ENCODE measurements at regions not wholly inside any gene's neighbourhood (a gene's known extent, or its start where the extent isn't known, plus 50 kb on each side); places are given as distances from the start of the nearest gene placed in this dataset.
A peak's percentile ranks its signal among the peaks of the same experiment; 100 is the strongest.

DNA sequence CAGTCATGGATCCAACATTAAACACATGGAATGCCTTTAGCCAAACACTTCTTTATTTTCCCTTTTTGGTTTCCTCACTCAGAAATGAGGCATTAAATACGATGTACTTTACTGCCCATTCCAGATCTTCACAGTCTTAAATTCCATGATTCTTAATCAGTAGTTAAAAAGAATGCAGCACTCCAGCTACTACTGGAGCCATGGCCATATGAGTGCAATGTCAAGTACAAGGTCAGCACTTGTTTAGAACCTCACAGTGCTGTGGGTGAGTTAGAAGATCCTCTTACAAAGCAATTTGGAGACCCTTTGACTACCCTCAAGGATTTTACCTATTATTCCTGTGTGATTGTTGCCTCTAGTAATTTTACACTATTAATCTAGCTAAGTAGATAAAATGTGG is 550.3 kb upstream of the LRRTM1 start:
- H3K4me3 ChIP-seq (ENCODE audit: low read length) = no peak overlapping the region
- H3K4me2 ChIP-seq (ENCODE audit: low read length) = no peak overlapping the region
- intact Hi-C loops (cut with micrococcal nuclease) = no loop called here
- H3K27ac ChIP-seq (ENCODE audit: low read length) = no peak overlapping the region
- ATAC-seq (no peak), DNase-seq (no peak)
- H3K27me3 ChIP-seq (ENCODE audit: low read length) = no peaks in the 10 kb centered on the region
- TF ChIP-seq, protein P1, sequence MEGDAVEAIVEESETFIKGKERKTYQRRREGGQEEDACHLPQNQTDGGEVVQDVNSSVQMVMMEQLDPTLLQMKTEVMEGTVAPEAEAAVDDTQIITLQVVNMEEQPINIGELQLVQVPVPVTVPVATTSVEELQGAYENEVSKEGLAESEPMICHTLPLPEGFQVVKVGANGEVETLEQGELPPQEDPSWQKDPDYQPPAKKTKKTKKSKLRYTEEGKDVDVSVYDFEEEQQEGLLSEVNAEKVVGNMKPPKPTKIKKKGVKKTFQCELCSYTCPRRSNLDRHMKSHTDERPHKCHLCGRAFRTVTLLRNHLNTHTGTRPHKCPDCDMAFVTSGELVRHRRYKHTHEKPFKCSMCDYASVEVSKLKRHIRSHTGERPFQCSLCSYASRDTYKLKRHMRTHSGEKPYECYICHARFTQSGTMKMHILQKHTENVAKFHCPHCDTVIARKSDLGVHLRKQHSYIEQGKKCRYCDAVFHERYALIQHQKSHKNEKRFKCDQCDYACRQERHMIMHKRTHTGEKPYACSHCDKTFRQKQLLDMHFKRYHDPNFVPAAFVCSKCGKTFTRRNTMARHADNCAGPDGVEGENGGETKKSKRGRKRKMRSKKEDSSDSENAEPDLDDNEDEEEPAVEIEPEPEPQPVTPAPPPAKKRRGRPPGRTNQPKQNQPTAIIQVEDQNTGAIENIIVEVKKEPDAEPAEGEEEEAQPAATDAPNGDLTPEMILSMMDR (conservative IDR thresholded peaks at IDR 0.05; ENCODE audit: low read depth, low read length) = no peak
- no peak for TF ChIP-seq EZH2phosphoT487 (IDR thresholded peaks at IDR 0.05; ENCODE audit: borderline replicate concordance, low read length)
- TF ChIP-seq EZH2 (IDR thresholded peaks at IDR 0.05; ENCODE audit: low read length, unreplicated experiment) = no peak
- no peaks in the 10 kb centered on the region for H3K9me2 ChIP-seq (replicated peaks; ENCODE audit: low read length)
- H2AFZ ChIP-seq (ENCODE audit: low read length) = no peak overlapping the region
- POLR2A ChIA-PET (ENCODE audit: unreplicated experiment) = no interaction called here
- no peaks in the 10 kb centered on the region for H3K9me3 ChIP-seq (ENCODE audit: low read length)
- CTCF ChIA-PET = no interaction called here
- H3K9ac ChIP-seq (ENCODE audit: low read length) = no peak overlapping the region
- H3K79me2 ChIP-seq (ENCODE audit: low read length) = no peaks in the 10 kb centered on the region
- H4K20me1 ChIP-seq (ENCODE audit: low read length) = no peaks in the 10 kb centered on the region
- no TSS peak for BruUV-seq (replicated peaks)
- H3K36me3 ChIP-seq (ENCODE audit: low read depth, low read length) = no peaks in the 10 kb centered on the region
- no peaks in the 10 kb centered on the region for H3F3A ChIP-seq (ENCODE audit: low read length, unreplicated experiment)
- H3K4me1 ChIP-seq (ENCODE audit: insufficient read depth, low read length) = no peaks in the 10 kb centered on the region

DNA sequence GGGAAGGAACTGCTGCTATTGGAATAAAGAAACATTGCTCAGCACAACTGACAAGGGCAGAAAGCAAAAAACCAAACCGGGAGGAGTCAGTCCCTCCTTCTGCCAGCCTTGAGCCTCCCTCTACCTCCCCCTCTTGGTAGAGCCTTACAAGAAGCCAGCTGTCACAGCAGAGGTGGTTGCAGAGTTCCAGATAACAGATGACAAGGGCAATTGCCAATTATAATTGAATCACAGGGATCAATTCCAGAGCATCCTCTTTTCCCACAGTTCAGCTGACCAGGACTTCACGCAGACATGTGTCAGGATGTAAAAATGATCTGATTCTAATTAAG is 548.2 kb upstream of the LRRTM1 start:
- H2AFZ ChIP-seq (ENCODE audit: low read length) = no peak overlapping the region
- intact Hi-C loops (cut with micrococcal nuclease) = no loop called here
- H3K27ac ChIP-seq (ENCODE audit: low read length) = no peak overlapping the region
- H3K4me2 ChIP-seq (ENCODE audit: low read length) = no peak overlapping the region
- no peaks in the 10 kb centered on the region for H3K36me3 ChIP-seq (ENCODE audit: low read depth, low read length)
- DNase-seq = peak; percentile 7
- ChIA-PET POLR2A (ENCODE audit: unreplicated experiment) (no interaction called here), CTCF (no interaction called here)
- H4K20me1 ChIP-seq (ENCODE audit: low read length) = no peaks in the 10 kb centered on the region
- H3K9me3 ChIP-seq (ENCODE audit: low read length) = no peaks in the 10 kb centered on the region
- H3K9ac ChIP-seq (ENCODE audit: low read length) = no peak overlapping the region
- no peak overlapping the region for H3K4me3 ChIP-seq (ENCODE audit: low read length)
- H3K9me2 ChIP-seq (replicated peaks; ENCODE audit: low read length) = no peaks in the 10 kb centered on the region
- ATAC-seq = no peak
- no peaks in the 10 kb centered on the region for H3K79me2 ChIP-seq (ENCODE audit: low read length)
- no peaks in the 10 kb centered on the region for H3F3A ChIP-seq (ENCODE audit: low read length, unreplicated experiment)
- BruUV-seq (replicated peaks) = no TSS peak
- TF ChIP-seq, protein P1 (conservative IDR thresholded peaks at IDR 0.05; ENCODE audit: low read depth, low read length) = 0 out of 2 replicates have a peak, but pooled peaks have one; percentile 17
- TF ChIP-seq EZH2 (IDR thresholded peaks at IDR 0.05; ENCODE audit: low read length, unreplicated experiment) = no peak
- H3K4me1 ChIP-seq (ENCODE audit: insufficient read depth, low read length) = no peaks in the 10 kb centered on the region
- H3K27me3 ChIP-seq (ENCODE audit: low read length) = no peaks in the 10 kb centered on the region

DNA sequence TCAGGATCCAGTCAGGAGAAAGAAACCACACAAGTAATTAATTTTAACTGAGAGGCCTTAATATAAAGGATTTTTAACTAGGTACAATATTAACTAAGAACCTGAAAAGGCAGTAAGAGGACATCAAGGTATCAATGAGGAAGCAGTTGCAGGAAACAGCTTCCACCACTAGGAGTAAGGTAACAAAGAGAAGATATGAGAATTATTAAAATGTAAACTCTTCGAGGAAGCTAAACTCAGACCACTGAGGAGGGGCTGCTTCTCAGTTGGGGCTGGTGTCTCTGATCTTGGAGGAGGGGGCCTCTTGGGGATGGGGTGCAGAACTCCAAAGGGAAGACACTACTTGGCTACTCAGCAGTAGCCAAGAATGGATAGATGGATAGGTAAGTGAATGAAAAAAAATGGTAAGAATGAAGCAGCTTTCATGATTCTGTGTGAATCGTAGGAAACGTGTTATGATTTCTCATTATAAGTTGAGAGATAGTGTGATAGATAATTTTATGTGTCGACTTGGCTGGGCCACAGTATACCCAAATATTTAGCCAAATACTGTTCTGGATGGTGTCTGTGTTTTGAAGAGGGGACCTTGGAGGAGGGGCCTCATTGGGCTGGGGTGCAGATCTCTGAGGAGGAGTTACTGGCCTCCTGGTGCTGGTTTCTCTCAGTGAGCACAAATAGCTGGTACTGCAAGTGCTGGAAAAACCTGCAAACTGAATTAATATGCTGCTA is 547.7 kb upstream of the LRRTM1 start:
- no peak overlapping the region for H3K4me3 ChIP-seq (ENCODE audit: low read length)
- no peak for ATAC-seq
- intact Hi-C loops (cut with micrococcal nuclease) = no loop called here

More for the DNA sequence above, 547.7 kb upstream of the LRRTM1 start:
- Histone ChIP-seq H3K27ac (ENCODE audit: low read length) (no peak overlapping the region), H3K79me2 (ENCODE audit: low read length) (no peaks in the 10 kb centered on the region), H3K9ac (ENCODE audit: low read length) (no peak overlapping the region), H4K20me1 (ENCODE audit: low read length) (no peaks in the 10 kb centered on the region), H3K9me3 (ENCODE audit: low read length) (no peaks in the 10 kb centered on the region), H3F3A (ENCODE audit: low read length, unreplicated experiment) (no peaks in the 10 kb centered on the region), H3K4me2 (ENCODE audit: low read length) (no peak overlapping the region), H3K4me1 (ENCODE audit: insufficient read depth, low read length) (no peaks in the 10 kb centered on the region), H3K27me3 (ENCODE audit: low read length) (no peaks in the 10 kb centered on the region), H2AFZ (ENCODE audit: low read length) (no peak overlapping the region), H3K36me3 (ENCODE audit: low read depth, low read length) (no peaks in the 10 kb centered on the region), H3K9me2 (replicated peaks; ENCODE audit: low read length) (no peaks in the 10 kb centered on the region)
- TF ChIP-seq EZH2phosphoT487 (IDR thresholded peaks at IDR 0.05; ENCODE audit: borderline replicate concordance, low read length) (no peak), EZH2 (IDR thresholded peaks at IDR 0.05; ENCODE audit: low read length, unreplicated experiment) (no peak)
- TF ChIP-seq, protein P1 (conservative IDR thresholded peaks at IDR 0.05; ENCODE audit: low read depth, low read length) = peak; percentile 36
- POLR2A ChIA-PET (ENCODE audit: unreplicated experiment) = no interaction called here
- CTCF ChIA-PET = no interaction called here
- DNase-seq = no peak
- no TSS peak for BruUV-seq (replicated peaks)
